ENCODE measurements at regions not wholly inside any gene's neighbourhood (a gene's known extent, or its start where the extent isn't known, plus 50 kb on each side); places are given as distances from the start of the nearest gene placed in this dataset.
"Not testable (repeated sequence)": the region's sequence is repeated elsewhere in the genome, so short reads cannot be mapped to it uniquely, and the experiment has no call there.

DNA sequence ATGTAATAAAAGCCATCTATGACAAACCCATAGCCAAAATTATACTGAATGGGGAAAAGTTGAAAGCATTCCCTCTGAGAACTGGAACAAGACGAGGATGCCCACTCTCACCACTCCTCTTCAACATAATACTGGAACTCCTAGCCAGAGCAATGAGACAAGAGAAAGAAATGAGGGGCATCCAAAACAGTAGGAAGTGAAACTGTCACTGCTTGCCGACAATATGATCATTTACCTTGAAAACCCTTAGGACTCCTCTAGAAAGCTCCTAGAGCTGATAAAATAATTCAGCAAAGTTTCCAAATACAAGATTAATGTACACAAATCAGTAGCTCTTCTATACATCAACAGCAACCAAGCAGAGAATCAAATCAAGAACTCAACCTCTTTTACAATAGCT is 241.0 kb upstream of the ZEB2 start:
- H3K4me3 ChIP-seq (ENCODE audit: low read depth in 1 of 3, low read length in 3 of 3); H3K27me3 ChIP-seq (ENCODE audit: control insufficient read depth in 3 of 3, insufficient read depth in 3 of 3, low read length in 3 of 3); H3K36me3 ChIP-seq (ENCODE audit: control insufficient read depth in 3 of 3, insufficient read depth in 2 of 3, low read depth in 1 of 3, low read length in 3 of 3); FAIRE-seq; H3K9me3 ChIP-seq (ENCODE audit: control insufficient read depth in 2 of 2, insufficient read depth in 1 of 2, low read depth in 1 of 2, low read length in 1 of 2); H3K4me1 ChIP-seq (ENCODE audit: control insufficient read depth in 3 of 3, insufficient read depth in 2 of 3, low read depth in 1 of 3, low read length in 2 of 3); H3K27ac ChIP-seq (ENCODE audit: low read depth in 1 of 3, low read length in 2 of 3); DNase-seq: not testable (repeated sequence)
- WGBS, 3 donors, result 50 to 78% (median 70%) methylated on average over 2 of the region's 2 CpGs

DNA sequence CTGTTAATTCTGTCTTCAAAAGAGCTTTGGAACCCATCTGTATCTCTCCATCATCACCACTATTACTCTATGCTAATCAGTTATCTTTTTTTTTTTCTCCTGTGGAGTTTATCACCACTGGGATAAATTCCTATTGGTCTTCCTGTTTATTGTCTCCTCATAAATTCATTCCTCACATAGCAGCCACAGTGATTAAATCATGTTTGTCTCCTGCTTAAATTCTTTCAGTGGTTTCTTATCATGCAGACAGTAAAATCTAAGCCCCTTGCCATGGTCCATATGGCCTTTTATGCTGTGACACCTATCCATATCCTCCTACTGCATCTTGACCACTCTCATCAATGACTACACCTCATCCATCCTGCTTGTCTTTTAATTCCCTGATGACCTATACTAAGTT is 239.8 kb upstream of the ZEB2 start:
- H3K36me3 ChIP-seq (ENCODE audit: control insufficient read depth in 3 of 3, insufficient read depth in 2 of 3, low read depth in 1 of 3, low read length in 3 of 3), result no peaks in the 10 kb centered on the region
- H3K27me3 ChIP-seq (ENCODE audit: control insufficient read depth in 3 of 3, insufficient read depth in 3 of 3, low read length in 3 of 3), result no peaks in the 10 kb centered on the region
- no peaks in the 10 kb centered on the region for H3K9me3 ChIP-seq (ENCODE audit: control insufficient read depth in 2 of 2, insufficient read depth in 1 of 2, low read depth in 1 of 2, low read length in 1 of 2)
- no peaks in the 10 kb centered on the region for H3K4me1 ChIP-seq (ENCODE audit: control insufficient read depth in 3 of 3, insufficient read depth in 2 of 3, low read depth in 1 of 3, low read length in 2 of 3)
- no peak overlapping the region for H3K27ac ChIP-seq (ENCODE audit: low read depth in 1 of 3, low read length in 2 of 3)
- DNase-seq, result no peak
- no peak overlapping the region for H3K4me3 ChIP-seq (ENCODE audit: low read depth in 1 of 3, low read length in 3 of 3)
- no peak for FAIRE-seq

DNA sequence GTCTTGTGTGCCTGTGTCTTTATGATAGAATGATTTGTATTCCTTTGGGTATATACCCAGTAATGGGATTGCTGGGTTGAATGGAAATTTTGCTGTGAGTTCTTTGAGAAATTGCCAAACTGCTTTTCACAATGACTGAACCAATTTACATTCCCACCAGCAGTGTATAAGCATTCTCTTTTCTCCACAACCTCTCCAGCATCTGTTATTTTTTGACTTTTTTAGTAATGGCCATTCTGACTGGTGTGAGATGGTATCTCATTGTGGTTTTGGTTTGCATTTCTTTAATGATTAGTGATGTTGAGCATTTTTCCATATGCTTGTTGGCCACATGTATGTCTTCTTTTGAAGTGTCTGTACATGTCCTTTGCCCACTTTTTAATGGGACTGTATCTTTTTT is 238.3 kb upstream of the ZEB2 start:
- not testable (repeated sequence) for FAIRE-seq; H3K27me3 ChIP-seq (ENCODE audit: control insufficient read depth in 3 of 3, insufficient read depth in 3 of 3, low read length in 3 of 3); DNase-seq; H3K27ac ChIP-seq (ENCODE audit: low read depth in 1 of 3, low read length in 2 of 3); H3K4me3 ChIP-seq (ENCODE audit: low read depth in 1 of 3, low read length in 3 of 3); H3K9me3 ChIP-seq (ENCODE audit: control insufficient read depth in 2 of 2, insufficient read depth in 1 of 2, low read depth in 1 of 2, low read length in 1 of 2); H3K36me3 ChIP-seq (ENCODE audit: control insufficient read depth in 3 of 3, insufficient read depth in 2 of 3, low read depth in 1 of 3, low read length in 3 of 3); H3K4me1 ChIP-seq (ENCODE audit: control insufficient read depth in 3 of 3, insufficient read depth in 2 of 3, low read depth in 1 of 3, low read length in 2 of 3)

DNA sequence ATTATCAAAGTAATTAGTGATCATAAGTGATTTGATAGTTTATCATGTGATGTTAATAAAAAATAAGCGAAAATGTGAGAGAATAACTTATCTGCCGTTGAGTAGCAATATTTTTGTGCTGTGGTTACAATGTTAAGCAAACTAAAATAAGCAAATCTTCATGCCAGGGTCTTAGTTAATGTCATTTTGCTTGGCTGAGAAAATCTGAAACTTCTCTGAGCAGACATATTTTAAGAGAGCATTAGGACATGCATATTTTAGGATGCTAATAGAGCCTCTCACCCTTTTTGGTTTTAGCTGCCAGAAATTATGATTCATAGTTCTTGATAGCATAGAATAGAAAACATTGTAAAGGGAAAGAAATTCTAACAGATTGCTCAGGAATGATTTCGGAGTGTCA is 233.5 kb upstream of the ZEB2 start:
- Histone ChIP-seq H3K27ac (ENCODE audit: low read depth in 1 of 3, low read length in 2 of 3) (no peak overlapping the region), H3K36me3 (ENCODE audit: control insufficient read depth in 3 of 3, insufficient read depth in 2 of 3, low read depth in 1 of 3, low read length in 3 of 3) (no peaks in the 10 kb centered on the region), H3K27me3 (ENCODE audit: control insufficient read depth in 3 of 3, insufficient read depth in 3 of 3, low read length in 3 of 3) (no peaks in the 10 kb centered on the region), H3K4me1 (ENCODE audit: control insufficient read depth in 3 of 3, insufficient read depth in 2 of 3, low read depth in 1 of 3, low read length in 2 of 3) (no peaks in the 10 kb centered on the region), H3K9me3 (ENCODE audit: control insufficient read depth in 2 of 2, insufficient read depth in 1 of 2, low read depth in 1 of 2, low read length in 1 of 2) (peaks cover 0 to 2% of the 10 kb centered on the region in 2 donors), H3K4me3 (ENCODE audit: low read depth in 1 of 3, low read length in 3 of 3) (no peak overlapping the region)
- FAIRE-seq (no peak), DNase-seq (no peak)
- WGBS, 3 donors, result 67 to 72% (median 71%) methylated on average over 3 of the region's 3 CpGs

DNA sequence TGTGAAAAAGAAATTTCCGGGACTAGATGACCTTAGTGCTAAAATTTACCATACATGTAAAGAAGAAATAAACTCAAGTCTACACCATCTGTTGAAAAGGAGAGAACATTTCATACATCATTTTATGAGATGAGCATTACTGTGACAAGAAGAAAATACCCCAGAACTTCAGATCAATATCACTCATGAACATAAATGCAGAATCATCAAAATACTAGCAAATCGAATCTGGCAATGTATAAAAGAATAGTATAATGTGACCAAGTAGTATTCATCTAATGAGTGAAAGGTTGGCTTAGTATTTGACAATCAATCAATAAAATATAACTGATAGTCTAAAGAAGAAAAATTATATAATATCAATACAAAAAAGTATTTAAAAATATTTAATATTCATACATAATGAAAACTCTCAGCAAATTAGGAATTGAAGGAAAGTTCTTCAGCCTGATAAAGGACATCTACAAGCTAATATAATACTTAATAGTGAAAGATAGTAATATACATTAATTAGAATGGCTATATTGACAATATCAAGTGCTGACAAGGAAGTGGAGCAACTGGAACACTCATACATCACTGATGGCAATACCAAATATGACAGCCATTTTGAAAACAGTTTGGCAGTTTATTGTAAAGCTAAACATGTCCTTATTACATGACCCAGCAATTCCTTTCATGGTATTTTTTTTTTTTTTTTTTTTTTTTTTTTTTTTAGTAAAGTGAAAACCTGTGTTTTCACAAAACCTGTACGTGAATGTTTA is 231.4 kb upstream of the ZEB2 start:
- no peak overlapping the region for H3K4me3 ChIP-seq (ENCODE audit: low read depth in 1 of 3, low read length in 3 of 3)
- H3K4me1 ChIP-seq (ENCODE audit: control insufficient read depth in 3 of 3, insufficient read depth in 2 of 3, low read depth in 1 of 3, low read length in 2 of 3), result no peaks in the 10 kb centered on the region
- DNase-seq (no peak), FAIRE-seq (no peak)
- WGBS, 3 donors, result 80 to 89% (median 89%) methylated on average over 3 of the region's 3 CpGs
- H3K27me3 ChIP-seq (ENCODE audit: control insufficient read depth in 3 of 3, insufficient read depth in 3 of 3, low read length in 3 of 3), result no peaks in the 10 kb centered on the region
- H3K9me3 ChIP-seq (ENCODE audit: control insufficient read depth in 2 of 2, insufficient read depth in 1 of 2, low read depth in 1 of 2, low read length in 1 of 2), result peaks cover 0 to 17% of the 10 kb centered on the region in 2 donors
- H3K27ac ChIP-seq (ENCODE audit: low read depth in 1 of 3, low read length in 2 of 3), result no peak overlapping the region
- H3K36me3 ChIP-seq (ENCODE audit: control insufficient read depth in 3 of 3, insufficient read depth in 2 of 3, low read depth in 1 of 3, low read length in 3 of 3), result no peaks in the 10 kb centered on the region

DNA sequence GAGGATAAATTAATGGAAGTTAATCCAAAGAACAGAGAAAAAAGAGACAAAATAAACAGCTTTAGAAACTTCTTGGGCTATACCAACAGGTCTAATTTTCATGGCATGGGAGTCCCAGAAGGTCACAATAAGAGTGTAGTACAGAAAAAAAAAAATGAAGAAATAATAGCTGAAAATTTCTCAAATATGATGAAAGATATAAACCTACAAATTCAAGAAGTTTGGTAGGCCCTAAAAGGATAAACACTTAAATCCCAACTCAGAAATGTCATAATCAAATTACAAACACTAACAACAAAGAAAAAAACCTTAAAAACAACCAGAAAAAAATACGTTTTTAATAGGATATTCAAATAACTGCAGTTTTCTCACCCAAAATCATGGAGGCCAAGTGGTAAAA is 229.3 kb upstream of the ZEB2 start:
- WGBS, 3 donors, result 46 to 78% (median 46%) methylated on average over 1 of the region's 1 CpG
- H3K27ac ChIP-seq (ENCODE audit: low read depth in 1 of 3, low read length in 2 of 3), result no peak overlapping the region
- H3K4me3 ChIP-seq (ENCODE audit: low read depth in 1 of 3, low read length in 3 of 3), result no peak overlapping the region
- DNase-seq (no peak), FAIRE-seq (no peak)
- H3K9me3 ChIP-seq (ENCODE audit: control insufficient read depth in 2 of 2, insufficient read depth in 1 of 2, low read depth in 1 of 2, low read length in 1 of 2), result peaks cover 0 to 26% of the 10 kb centered on the region in 2 donors
- no peaks in the 10 kb centered on the region for H3K36me3 ChIP-seq (ENCODE audit: control insufficient read depth in 3 of 3, insufficient read depth in 2 of 3, low read depth in 1 of 3, low read length in 3 of 3)
- H3K27me3 ChIP-seq (ENCODE audit: control insufficient read depth in 3 of 3, insufficient read depth in 3 of 3, low read length in 3 of 3), result no peaks in the 10 kb centered on the region
- H3K4me1 ChIP-seq (ENCODE audit: control insufficient read depth in 3 of 3, insufficient read depth in 2 of 3, low read depth in 1 of 3, low read length in 2 of 3), result no peaks in the 10 kb centered on the region

DNA sequence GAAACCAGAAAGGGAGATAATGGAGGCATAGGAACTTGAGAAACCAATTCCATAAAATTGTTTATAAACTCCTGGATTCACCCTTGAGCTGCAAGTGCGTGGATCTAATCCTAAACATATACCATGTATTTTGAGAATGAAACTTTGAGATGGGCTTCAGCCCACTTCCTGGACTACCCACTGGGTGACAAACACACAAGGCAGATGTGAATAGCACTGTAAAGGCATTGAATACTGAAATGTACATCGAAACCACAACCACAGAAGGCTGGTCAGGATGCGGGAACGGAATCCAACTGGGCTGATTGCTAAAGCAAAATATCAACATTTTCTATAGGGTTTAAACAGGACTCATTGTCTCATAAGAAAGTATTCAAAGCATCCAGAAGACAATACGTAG is 228.5 kb upstream of the ZEB2 start:
- no peak overlapping the region for H3K4me3 ChIP-seq (ENCODE audit: low read depth in 1 of 3, low read length in 3 of 3)
- no peak for FAIRE-seq
- WGBS, 3 donors, result 74 to 96% (median 77%) methylated on average over 5 of the region's 5 CpGs

DNA sequence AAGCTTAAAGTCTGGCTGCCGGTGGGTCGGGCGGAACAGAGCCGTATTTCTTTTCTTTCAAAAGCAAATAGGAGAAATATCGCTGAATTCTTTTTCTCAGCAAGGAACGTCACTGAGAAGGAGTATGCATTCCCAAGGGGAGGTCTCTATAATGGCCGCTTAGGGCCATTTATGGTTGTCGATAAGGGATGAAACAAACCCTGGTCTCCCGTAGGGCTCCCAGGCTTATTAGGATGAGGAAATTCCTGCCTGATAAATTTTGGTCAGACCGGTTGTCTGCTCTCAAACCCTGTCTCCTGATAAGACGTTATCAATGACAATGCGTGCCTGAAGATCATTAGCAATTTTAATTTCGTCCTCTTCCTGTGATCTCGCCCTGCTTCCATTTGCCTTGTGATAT is 227.7 kb upstream of the ZEB2 start:
- Histone ChIP-seq H3K4me1 (ENCODE audit: control insufficient read depth in 3 of 3, insufficient read depth in 2 of 3, low read depth in 1 of 3, low read length in 2 of 3) (no peaks in the 10 kb centered on the region), H3K9me3 (ENCODE audit: control insufficient read depth in 2 of 2, insufficient read depth in 1 of 2, low read depth in 1 of 2, low read length in 1 of 2) (peaks cover 0 to 26% of the 10 kb centered on the region in 2 donors), H3K4me3 (ENCODE audit: low read depth in 1 of 3, low read length in 3 of 3) (no peak overlapping the region), H3K27ac (ENCODE audit: low read depth in 1 of 3, low read length in 2 of 3) (no peak overlapping the region), H3K36me3 (ENCODE audit: control insufficient read depth in 3 of 3, insufficient read depth in 2 of 3, low read depth in 1 of 3, low read length in 3 of 3) (no peaks in the 10 kb centered on the region), H3K27me3 (ENCODE audit: control insufficient read depth in 3 of 3, insufficient read depth in 3 of 3, low read length in 3 of 3) (no peaks in the 10 kb centered on the region)
- FAIRE-seq (no peak), DNase-seq (no peak)
- WGBS, 3 donors, result 86 to 93% (median 90%) methylated on average over 14 of the region's 14 CpGs

More for the DNA sequence above, 228.5 kb upstream of the ZEB2 start:
- Histone ChIP-seq H3K36me3 (ENCODE audit: control insufficient read depth in 3 of 3, insufficient read depth in 2 of 3, low read depth in 1 of 3, low read length in 3 of 3) (no peaks in the 10 kb centered on the region), H3K27me3 (ENCODE audit: control insufficient read depth in 3 of 3, insufficient read depth in 3 of 3, low read length in 3 of 3) (no peaks in the 10 kb centered on the region), H3K4me1 (ENCODE audit: control insufficient read depth in 3 of 3, insufficient read depth in 2 of 3, low read depth in 1 of 3, low read length in 2 of 3) (no peaks in the 10 kb centered on the region), H3K9me3 (ENCODE audit: control insufficient read depth in 2 of 2, insufficient read depth in 1 of 2, low read depth in 1 of 2, low read length in 1 of 2) (peaks cover 0 to 26% of the 10 kb centered on the region in 2 donors), H3K27ac (ENCODE audit: low read depth in 1 of 3, low read length in 2 of 3) (no peak overlapping the region)
- DNase-seq, result no peak

DNA sequence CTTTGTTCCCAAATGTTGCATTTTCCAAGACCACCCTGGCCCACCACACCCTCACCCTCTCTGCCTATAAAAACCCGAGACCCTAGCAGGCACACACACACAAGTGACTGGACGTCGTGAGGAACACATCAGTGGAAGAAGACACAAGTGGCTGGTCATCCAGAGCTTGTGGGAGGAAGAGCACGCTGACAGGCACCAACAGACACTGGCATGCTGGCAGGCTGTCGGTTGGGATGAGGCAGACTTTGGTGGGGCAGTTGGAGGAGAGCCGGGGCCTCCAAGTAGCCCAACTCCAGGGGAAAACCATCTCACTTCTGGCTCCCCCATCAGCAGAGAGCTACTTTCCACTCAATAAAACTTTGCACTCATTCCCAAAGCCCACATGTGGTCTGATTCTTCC is 225.5 kb upstream of the ZEB2 start:
- Histone ChIP-seq H3K36me3 (ENCODE audit: control insufficient read depth in 3 of 3, insufficient read depth in 2 of 3, low read depth in 1 of 3, low read length in 3 of 3) (no peaks in the 10 kb centered on the region), H3K27me3 (ENCODE audit: control insufficient read depth in 3 of 3, insufficient read depth in 3 of 3, low read length in 3 of 3) (no peaks in the 10 kb centered on the region), H3K4me3 (ENCODE audit: low read depth in 1 of 3, low read length in 3 of 3) (no peak overlapping the region), H3K9me3 (ENCODE audit: control insufficient read depth in 2 of 2, insufficient read depth in 1 of 2, low read depth in 1 of 2, low read length in 1 of 2) (peaks cover 0 to 26% of the 10 kb centered on the region in 2 donors), H3K27ac (ENCODE audit: low read depth in 1 of 3, low read length in 2 of 3) (no peak overlapping the region), H3K4me1 (ENCODE audit: control insufficient read depth in 3 of 3, insufficient read depth in 2 of 3, low read depth in 1 of 3, low read length in 2 of 3) (no peaks in the 10 kb centered on the region)
- no peak for FAIRE-seq
- WGBS, 3 donors, result 84 to 92% (median 87%) methylated on average over 6 of the region's 6 CpGs
- no peak for DNase-seq
